GM23248 (cell line): ENCODE measurements at regions not wholly inside any gene's neighbourhood (a gene's known extent, or its start where the extent isn't known, plus 50 kb on each side); places are given as distances from the start of the nearest gene placed in this dataset.

Source experiments
- DNase-seq: peaks from one replicate; pipeline ENCODE4 v3.0.0-alpha.2; 2015
- H2AFZ ChIP-seq: fragments of 200-600 bp; sonication (generic); 2 replicates; pipeline ENCODE4 v1.6.1; 2016; ENCODE audit warnings: antibody characterized with exemption
- H3F3A ChIP-seq: fragments of 200-600 bp; sonication (generic); 2 replicates; pipeline ENCODE4 v1.6.1; 2016; ENCODE audit warnings: mild to moderate bottlenecking, antibody characterized with exemption, mixed run types; ENCODE audit not compliant: insufficient read depth
- H3K27ac ChIP-seq: fragments of 200-600 bp; sonication (generic); 2 replicates; pipeline ENCODE4 v1.5.1; 2016; ENCODE audit warnings: mild to moderate bottlenecking
- H3K27me3 ChIP-seq: fragments of 200-600 bp; sonication (generic); replicated peaks from 2 replicates; pipeline ENCODE4 v1.6.1; 2016; ENCODE audit warnings: mild to moderate bottlenecking; ENCODE audit not compliant: insufficient read depth
- H3K36me3 ChIP-seq: fragments of 200-600 bp; sonication (generic); 2 replicates; pipeline ENCODE4 v1.6.1; 2016; ENCODE audit warnings: low read depth, mild to moderate bottlenecking
- H3K4me1 ChIP-seq: fragments of 200-600 bp; sonication (generic); 2 replicates; pipeline ENCODE4 v1.6.1; 2016; ENCODE audit warnings: mild to moderate bottlenecking; ENCODE audit not compliant: insufficient read depth
- H3K4me2 ChIP-seq: fragments of 200-600 bp; sonication (generic); one replicate; pipeline ENCODE4 v1.6.1; 2016; ENCODE audit warnings: mild to moderate bottlenecking; ENCODE audit not compliant: unreplicated experiment
- H3K4me3 ChIP-seq: fragments of 200-600 bp; sonication (generic); 2 replicates; pipeline ENCODE4 v1.5.1; 2016; ENCODE audit warnings: mild to moderate bottlenecking
- H3K79me2 ChIP-seq: fragments of 200-600 bp; sonication (generic); 2 replicates; pipeline ENCODE4 v1.6.1; 2016; ENCODE audit warnings: mild to moderate bottlenecking; ENCODE audit not compliant: insufficient read depth
- H3K9ac ChIP-seq: fragments of 200-600 bp; sonication (generic); 2 replicates; pipeline ENCODE4 v1.6.1; 2016; ENCODE audit warnings: mild to moderate bottlenecking
- H3K9me2 ChIP-seq: fragments of 200-600 bp; sonication (generic); 2 replicates; pipeline ENCODE4 v1.6.1; 2016; ENCODE audit warnings: mixed run types, mild to moderate bottlenecking, moderate library complexity; ENCODE audit not compliant: insufficient read depth
- H3K9me3 ChIP-seq: fragments of 200-600 bp; sonication (generic); one replicate; pipeline ENCODE4 v1.6.1; 2017; ENCODE audit warnings: low read depth
- H4K20me1 ChIP-seq: fragments of 200-600 bp; sonication (generic); 2 replicates; pipeline ENCODE4 v1.6.0; 2016; ENCODE audit not compliant: insufficient read depth
- EZH2 ChIP-seq: fragments of 200-600 bp; sonication (generic); IDR thresholded peaks from 2 replicates; pipeline ENCODE4 v1.6.1; 2018; ENCODE audit warnings: antibody characterized with exemption, mild to moderate bottlenecking; ENCODE audit not compliant: insufficient read depth, poor library complexity, severe bottlenecking
- EZH2phosphoT487 ChIP-seq: fragments of 200-600 bp; sonication (generic); IDR thresholded peaks from 2 replicates; pipeline ENCODE4 v1.6.1; 2018; ENCODE audit warnings: antibody characterized with exemption, moderate library complexity, mild to moderate bottlenecking, low read depth; ENCODE audit not compliant: insufficient read depth
- WGBS, 2 experiments: methylation state at CpG; one replicate each; pipeline ENCODE4 v1.1.6; 2015 to 2017; ENCODE audit warnings: low lambda C conversion rate in 2 of 2, low coverage in 1 of 2; ENCODE audit errors: missing lambda C conversion rate in 2 of 2; 5-methylcytosine and 5-hydroxymethylcytosine counted together
- in situ Hi-C: fragments of 300-500 bp; cut with MboI; formaldehyde crosslinking; loops from 2 replicates; pipeline ENCODE4 v1.15.0; 2020

GRCh38 chr2:12412898-12413305 is 303.8 kb upstream of the TRIB2 start:
- H3K9me3 ChIP-seq = no peaks in the 10 kb centered on the region
- H3K9me2 ChIP-seq = no peaks in the 10 kb centered on the region
- no peak overlapping the region for H3K9ac ChIP-seq
- no peaks in the 10 kb centered on the region for H3K36me3 ChIP-seq
- H3K27me3 ChIP-seq = no peaks in the 10 kb centered on the region
- H3K4me1 ChIP-seq = peaks cover 4% of the 10 kb centered on the region
- no peak overlapping the region for H2AFZ ChIP-seq
- H3K27ac ChIP-seq = no peak overlapping the region
- no peak overlapping the region for H3K4me3 ChIP-seq
- 71 to 79% methylated on average over 3 of the region's 3 CpGs for WGBS, 2 experiments
- H3F3A ChIP-seq = no peaks in the 10 kb centered on the region
- H3K4me2 ChIP-seq = no peak overlapping the region
- H4K20me1 ChIP-seq = no peaks in the 10 kb centered on the region
- DNase-seq = no peak
- in situ Hi-C loops = no loop called here
- H3K79me2 ChIP-seq = no peaks in the 10 kb centered on the region
- TF ChIP-seq EZH2 (no peak), EZH2phosphoT487 (no peak)

GRCh38 chr2:12415536-12415935 is 301.2 kb upstream of the TRIB2 start:
- no peaks in the 10 kb centered on the region for H3K27me3 ChIP-seq
- H3K9me3 ChIP-seq = no peaks in the 10 kb centered on the region
- no peak for DNase-seq
- no peak overlapping the region for H3K27ac ChIP-seq
- H2AFZ ChIP-seq = no peak overlapping the region
- H3K4me1 ChIP-seq = peaks cover 4% of the 10 kb centered on the region
- H3K4me2 ChIP-seq = no peak overlapping the region
- no peak overlapping the region for H3K4me3 ChIP-seq
- no peaks in the 10 kb centered on the region for H3K36me3 ChIP-seq
- H3K79me2 ChIP-seq = no peaks in the 10 kb centered on the region
- 92 to 96% methylated on average over 3 of the region's 3 CpGs for WGBS, 2 experiments
- no peak overlapping the region for H3K9ac ChIP-seq
- no peaks in the 10 kb centered on the region for H4K20me1 ChIP-seq
- TF ChIP-seq EZH2 (no peak), EZH2phosphoT487 (no peak)
- H3F3A ChIP-seq = no peaks in the 10 kb centered on the region
- in situ Hi-C loops = no loop called here
- no peaks in the 10 kb centered on the region for H3K9me2 ChIP-seq

GRCh38 chr2:12416600-12416999 is 300.1 kb upstream of the TRIB2 start:
- WGBS, 2 experiments = 18 to 23% methylated on average over 6 of the region's 6 CpGs
- in situ Hi-C loops = no loop called here
- Histone ChIP-seq H3K9me3 (no peaks in the 10 kb centered on the region), H3K4me2 (peak overlapping the region; percentile 23), H3K9ac (no peak overlapping the region), H3F3A (no peaks in the 10 kb centered on the region), H4K20me1 (no peaks in the 10 kb centered on the region), H3K4me3 (no peak overlapping the region), H3K4me1 (peaks cover 4% of the 10 kb centered on the region), H3K9me2 (no peaks in the 10 kb centered on the region), H3K36me3 (no peaks in the 10 kb centered on the region), H3K27ac (no peak overlapping the region), H2AFZ (no peak overlapping the region), H3K79me2 (no peaks in the 10 kb centered on the region), H3K27me3 (no peaks in the 10 kb centered on the region)
- TF ChIP-seq EZH2phosphoT487 (no peak), EZH2 (no peak)
- DNase-seq = peak; percentile 71

GRCh38 chr2:12417786-12418185 is 298.9 kb upstream of the TRIB2 start:
- in situ Hi-C loops = no loop called here

GRCh38 chr2:12419803-12420202 is 296.9 kb upstream of the TRIB2 start:
- H2AFZ ChIP-seq = no peak overlapping the region
- WGBS, 2 experiments = 91 to 93% methylated on average over 3 of the region's 3 CpGs

More at GRCh38 chr2:12417786-12418185, 298.9 kb upstream of the TRIB2 start:
- Histone ChIP-seq H3F3A (no peaks in the 10 kb centered on the region), H2AFZ (no peak overlapping the region), H3K4me3 (no peak overlapping the region), H3K27me3 (no peaks in the 10 kb centered on the region), H3K9me2 (no peaks in the 10 kb centered on the region), H3K4me1 (peaks cover 4% of the 10 kb centered on the region), H3K4me2 (no peak overlapping the region), H3K27ac (no peak overlapping the region), H3K36me3 (no peaks in the 10 kb centered on the region), H4K20me1 (no peaks in the 10 kb centered on the region), H3K9ac (no peak overlapping the region), H3K79me2 (no peaks in the 10 kb centered on the region), H3K9me3 (no peaks in the 10 kb centered on the region)
- DNase-seq = no peak
- no peak for TF ChIP-seq EZH2phosphoT487
- TF ChIP-seq EZH2 = no peak
- WGBS, 2 experiments = 76 to 80% methylated on average over 6 of the region's 6 CpGs

More at GRCh38 chr2:12419803-12420202, 296.9 kb upstream of the TRIB2 start:
- DNase-seq = no peak
- no peaks in the 10 kb centered on the region for H3K9me3 ChIP-seq
- H3K27ac ChIP-seq = no peak overlapping the region
- H4K20me1 ChIP-seq = no peaks in the 10 kb centered on the region
- no peaks in the 10 kb centered on the region for H3K36me3 ChIP-seq
- in situ Hi-C loops = loop anchor here (10.0 kb wide), 1 partner anchor 295 kb away; the partner anchor contains the start of gene TRIB2
- H3K4me1 ChIP-seq = peaks cover 11% of the 10 kb centered on the region
- H3K27me3 ChIP-seq = no peaks in the 10 kb centered on the region
- no peak overlapping the region for H3K9ac ChIP-seq
- no peaks in the 10 kb centered on the region for H3K79me2 ChIP-seq
- H3K4me3 ChIP-seq = no peak overlapping the region
- H3F3A ChIP-seq = no peaks in the 10 kb centered on the region
- no peak overlapping the region for H3K4me2 ChIP-seq
- TF ChIP-seq EZH2phosphoT487 = no peak
- no peak for TF ChIP-seq EZH2
- no peaks in the 10 kb centered on the region for H3K9me2 ChIP-seq
